ENCODE measurements at regions not wholly inside any gene's neighbourhood (a gene's known extent, or its start where the extent isn't known, plus 50 kb on each side); places are given as distances from the start of the nearest gene placed in this dataset.

GRCh38 chr11:79920480-79920879 is 479.6 kb upstream of the TENM4 start:
- Histone ChIP-seq H3K36me3 (ENCODE audit: control insufficient read depth in 2 of 2, insufficient read depth in 2 of 2, low read length in 1 of 2) (no peaks in the 10 kb centered on the region), H3K27me3 (replicated peaks in 1 of 2; ENCODE audit: control insufficient read depth in 2 of 2, insufficient read depth in 2 of 2, low read length in 1 of 2) (no peaks in the 10 kb centered on the region), H3K79me2 (ENCODE audit: control insufficient read depth, insufficient read depth, low read length) (no peaks in the 10 kb centered on the region), H3K27ac (ENCODE audit: control insufficient read depth, insufficient read depth) (no peak overlapping the region), H3K4me1 (ENCODE audit: control insufficient read depth, insufficient read depth, low read length) (no peaks in the 10 kb centered on the region), H3K4me2 (ENCODE audit: control insufficient read depth, insufficient read depth) (no peak overlapping the region), H3K4me3 (no peak overlapping the region), H2AFZ (ENCODE audit: control insufficient read depth, low read depth, low read length) (no peak overlapping the region), H3K9me3 (replicated peaks; ENCODE audit: control insufficient read depth, insufficient read depth, low read length) (no peaks in the 10 kb centered on the region), H3K9ac (ENCODE audit: control insufficient read depth, insufficient read depth, low read length) (no peak overlapping the region), H4K20me1 (ENCODE audit: control insufficient read depth, insufficient read depth) (no peaks in the 10 kb centered on the region)
- FAIRE-seq (no peak), DNase-seq (ENCODE audit: low read depth, low spot score) (no peak), ATAC-seq (no peak)
- ChIA-PET RAD21 (ENCODE audit: unreplicated experiment) (no interaction called here), CTCF (no interaction called here), SMC1A (ENCODE audit: uncharacterized antibody, unreplicated experiment) (no interaction called here), POLR2A (no interaction called here)
- WGBS (ENCODE audit: insufficient coverage, insufficient replicate concordance, low lambda C conversion rate, missing lambda C conversion rate): 40% methylated on average over 1 of the region's 1 CpG
- TF ChIP-seq IRF4 (IDR thresholded peaks at IDR 0.05; ENCODE audit: low read depth, low read length): no peak
- intact Hi-C loops (cut with micrococcal nuclease; ENCODE audit: unreplicated experiment): no loop called here
- no TSS peak for BruUV-seq (replicated peaks)
- in situ Hi-C loops (cut with MboI): no loop called here

- no TSS peak for BruUV-seq (replicated peaks)
- Histone ChIP-seq H3K27ac (ENCODE audit: control insufficient read depth, insufficient read depth) (no peak overlapping the region), H3K9me3 (replicated peaks; ENCODE audit: control insufficient read depth, insufficient read depth, low read length) (no peaks in the 10 kb centered on the region), H2AFZ (ENCODE audit: control insufficient read depth, low read depth, low read length) (no peak overlapping the region), H3K4me3 (no peak overlapping the region), H4K20me1 (ENCODE audit: control insufficient read depth, insufficient read depth) (no peaks in the 10 kb centered on the region), H3K4me2 (ENCODE audit: control insufficient read depth, insufficient read depth) (no peak overlapping the region), H3K79me2 (ENCODE audit: control insufficient read depth, insufficient read depth, low read length) (no peaks in the 10 kb centered on the region), H3K36me3 (ENCODE audit: control insufficient read depth in 2 of 2, insufficient read depth in 2 of 2, low read length in 1 of 2) (no peaks in the 10 kb centered on the region), H3K9ac (ENCODE audit: control insufficient read depth, insufficient read depth, low read length) (no peak overlapping the region), H3K27me3 (replicated peaks in 1 of 2; ENCODE audit: control insufficient read depth in 2 of 2, insufficient read depth in 2 of 2, low read length in 1 of 2) (no peaks in the 10 kb centered on the region), H3K4me1 (ENCODE audit: control insufficient read depth, insufficient read depth, low read length) (no peaks in the 10 kb centered on the region)
- ATAC-seq (no peak), DNase-seq (ENCODE audit: low read depth, low spot score) (no peak), FAIRE-seq (no peak)
- ChIA-PET CTCF (no interaction called here), RAD21 (ENCODE audit: unreplicated experiment) (no interaction called here), POLR2A (no interaction called here), SMC1A (ENCODE audit: uncharacterized antibody, unreplicated experiment) (no interaction called here)
- TF ChIP-seq CREM (IDR thresholded peaks at IDR 0.05; ENCODE audit: low read depth) (no peak), RELA (IDR thresholded peaks at IDR 0.05; ENCODE audit: borderline replicate concordance, partially characterized antibody) (no peak), GATAD2B (conservative IDR thresholded peaks at IDR 0.05; ENCODE audit: low read depth) (no peak), LARP7 (IDR thresholded peaks at IDR 0.05) (no peak), ATF7 (IDR thresholded peaks at IDR 0.05; ENCODE audit: low read depth) (no peak), ZZZ3 (IDR thresholded peaks at IDR 0.05; ENCODE audit: control insufficient read depth, insufficient read length, low read depth) (no peak), RFX5 (IDR thresholded peaks at IDR 0.05; ENCODE audit: low read depth, low read length) (no peak), RELB (IDR thresholded peaks at IDR 0.05; ENCODE audit: low read depth) (no peak), CTCF (IDR thresholded peaks at IDR 0.05 in 2 of 3, conservative IDR thresholded peaks at IDR 0.05 in 1 of 3; ENCODE audit: control insufficient read depth in 2 of 3, extremely low read depth in 1 of 3, insufficient read depth in 1 of 3, low read depth in 3 of 3, low read length in 3 of 3) (no peak), CHD1 (IDR thresholded peaks at IDR 0.05; ENCODE audit: low read depth, low read length) (no peak)
- intact Hi-C loops (cut with micrococcal nuclease; ENCODE audit: unreplicated experiment) (no loop called here), in situ Hi-C loops (cut with MboI) (no loop called here)
These were observed 478.5 kb upstream of the TENM4 start for GRCh38 chr11:79919350-79919749.
